Pons (tissue), 1 donor: ENCODE measurements at regions not wholly inside any gene's neighbourhood (a gene's known extent, or its start where the extent isn't known, plus 50 kb on each side); places are given as distances from the start of the nearest gene placed in this dataset.

ENCODE experiments used
- DNase-seq: peaks from one replicate; pipeline ENCODE4 v3.0.0-alpha.2; 2016; ENCODE audit warnings: low spot score

DNA sequence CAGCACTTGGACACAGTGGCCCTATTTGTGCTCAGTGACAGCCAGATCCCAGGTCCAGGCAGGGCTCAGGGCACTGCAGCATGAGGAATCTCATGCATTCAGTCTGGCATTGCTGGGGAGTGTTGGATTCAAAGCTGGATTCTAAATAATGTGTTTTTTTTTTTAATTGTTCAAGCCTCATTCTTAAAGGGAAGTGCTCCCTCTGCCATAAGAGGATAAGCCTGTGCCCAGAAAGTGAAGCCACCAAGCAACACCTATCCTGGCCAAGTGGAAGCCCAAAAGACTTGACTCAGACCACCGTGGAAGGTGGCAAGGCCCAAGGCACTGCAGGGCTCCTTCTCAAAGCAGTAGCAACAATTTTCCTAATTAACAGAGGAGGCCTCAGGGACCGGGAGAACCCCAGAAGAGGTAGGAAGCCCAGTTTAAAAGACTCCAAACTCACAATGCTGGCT lies 135.6 kb downstream of the ACTL7B start:
- DNase-seq, result peak; percentile 28

GRCh38 chr9:108710424-108710823 lies 145.4 kb downstream of the ACTL7B start:
- DNase-seq, result no peak

- DNase-seq, result no peak
These were observed 145.8 kb downstream of the ACTL7B start for GRCh38 chr9:108709997-108710396.

DNA sequence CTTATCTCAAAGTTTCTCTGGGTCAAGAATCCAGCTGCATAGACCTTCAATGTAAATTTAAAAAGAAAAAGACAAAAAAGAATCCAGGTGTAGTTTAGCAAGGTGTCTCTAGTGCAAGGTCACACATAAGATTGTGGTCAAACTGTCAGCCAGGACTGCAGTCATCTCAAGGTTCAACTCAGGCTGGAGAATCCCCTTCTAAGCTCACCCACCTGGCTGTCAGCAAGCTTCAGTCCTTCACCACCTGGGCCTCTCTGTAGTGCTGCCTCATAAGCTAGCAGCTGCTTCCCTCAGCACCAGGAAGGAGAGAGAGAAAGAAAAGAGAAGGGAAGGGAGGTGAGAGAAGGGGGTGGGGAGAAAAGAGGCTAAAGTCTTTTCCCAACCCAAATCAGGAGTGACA lies 146.7 kb downstream of the ACTL7B start:
- DNase-seq, result no peak

- peak; percentile 65 for DNase-seq
These were observed 147.3 kb downstream of the ACTL7B start for GRCh38 chr9:108708448-108708847.

DNA sequence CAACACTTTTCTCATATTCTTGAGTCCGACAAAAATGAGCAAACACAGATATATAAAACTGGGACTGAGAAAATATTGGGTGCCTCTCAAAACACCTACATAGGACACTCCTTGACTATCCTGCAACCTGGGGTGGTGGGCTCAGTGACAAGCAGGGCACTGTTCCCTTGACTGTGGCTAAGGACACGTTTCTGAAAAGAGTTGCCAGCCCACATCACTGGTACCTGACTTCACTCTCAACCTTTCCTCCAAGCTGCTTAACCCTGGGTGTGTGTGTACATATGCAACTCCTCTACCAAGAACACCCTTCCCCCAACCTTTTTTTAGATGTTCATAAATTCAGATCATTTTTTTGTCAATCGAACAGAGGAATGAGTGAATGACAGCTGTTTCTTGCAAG lies 148.7 kb downstream of the ACTL7B start:
- no peak for DNase-seq

DNA sequence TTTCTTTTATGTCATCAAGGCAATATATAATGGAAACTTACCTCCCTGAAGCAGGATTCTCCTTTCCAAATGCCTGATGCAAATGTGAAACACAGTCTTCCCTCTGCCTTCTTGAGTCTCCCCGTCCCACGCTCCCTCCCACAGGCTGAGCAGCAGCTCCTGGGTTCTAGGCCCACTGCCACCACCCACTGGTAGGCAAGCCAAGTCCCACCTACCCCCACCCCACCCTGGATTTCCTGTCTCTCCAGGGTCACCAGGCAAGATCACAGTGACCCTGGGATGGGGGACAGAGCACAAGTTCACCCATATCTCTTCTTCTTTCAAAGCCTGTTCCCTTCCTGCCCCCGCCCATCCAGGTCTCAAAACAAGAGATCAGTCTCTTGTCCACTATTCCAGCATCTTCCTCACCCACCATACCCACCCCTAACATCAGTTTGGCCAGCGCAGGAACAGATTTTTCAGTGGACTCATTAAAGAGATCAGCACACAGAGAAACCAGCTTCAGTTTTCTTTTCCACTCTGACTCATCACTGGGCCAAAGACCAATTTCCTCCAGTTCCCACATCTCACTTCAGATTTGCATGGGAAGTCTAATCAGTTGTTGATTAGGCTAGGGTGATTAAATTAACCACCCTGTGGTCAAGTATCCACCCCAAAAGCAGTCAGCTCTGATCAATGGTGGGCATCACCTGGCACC lies 151.5 kb downstream of the ACTL7B start:
- no peak for DNase-seq

DNA sequence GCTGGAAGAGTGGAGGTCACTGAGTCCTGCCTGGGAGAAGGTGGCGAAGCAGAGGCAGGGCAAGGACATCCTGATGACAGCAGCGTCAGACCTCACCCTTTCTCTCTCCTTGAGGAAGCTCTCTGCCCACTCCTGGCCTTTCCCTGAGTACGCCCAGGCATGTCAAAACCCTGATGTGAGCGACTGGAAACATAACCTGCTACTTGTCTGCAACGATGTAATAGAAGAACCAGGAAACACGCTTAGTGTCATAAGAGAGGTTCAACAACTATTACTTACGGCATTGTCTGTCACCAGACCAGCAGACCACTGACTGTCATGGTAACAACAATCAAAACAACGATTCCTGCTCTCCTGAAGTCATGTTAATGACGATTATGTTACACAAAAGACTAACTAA lies 152.4 kb downstream of the ACTL7B start:
- DNase-seq, result no peak

DNA sequence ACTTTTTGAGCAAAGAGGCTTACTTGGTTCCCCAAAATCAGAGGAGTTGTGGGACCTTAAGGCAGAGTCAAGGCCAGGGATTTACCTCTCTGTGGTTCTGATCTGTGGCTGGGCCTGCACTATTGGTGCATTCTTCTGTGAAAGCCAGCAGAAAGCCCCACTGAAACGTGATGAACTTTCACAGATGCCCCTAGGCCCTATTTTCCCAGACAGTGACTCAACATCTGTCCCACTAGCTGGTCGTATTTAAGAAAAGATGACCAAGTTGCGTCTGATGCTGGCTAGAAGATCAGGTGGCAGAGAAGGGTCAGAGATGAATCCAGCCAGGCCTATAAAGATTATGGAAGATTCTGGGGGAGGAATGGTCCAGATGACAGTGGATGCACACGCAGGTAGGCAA lies 153.1 kb downstream of the ACTL7B start:
- no peak for DNase-seq

GRCh38 chr9:108698801-108699200 lies 157.0 kb downstream of the ACTL7B start:
- no peak for DNase-seq

- no peak for DNase-seq
These were observed 157.6 kb downstream of the ACTL7B start for GRCh38 chr9:108698231-108698630.

DNA sequence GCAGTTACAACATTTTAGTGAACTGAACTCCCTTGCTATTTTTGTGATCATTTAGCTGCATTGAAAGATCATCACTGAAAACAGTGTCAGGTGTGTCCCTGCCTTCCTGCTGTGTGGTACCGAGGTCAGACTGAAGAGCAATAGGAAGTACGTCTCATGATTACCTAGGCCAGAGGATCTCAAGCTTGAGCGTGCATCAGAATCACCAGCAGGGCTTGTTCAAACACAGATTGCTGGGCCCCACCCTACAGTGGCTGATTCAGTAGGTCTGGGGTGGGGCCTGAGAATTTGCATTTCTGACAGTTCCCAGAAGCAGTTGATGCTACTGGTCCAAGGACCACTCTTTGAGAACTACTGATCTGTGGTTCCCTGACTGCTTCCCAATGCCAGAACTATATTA lies 159.6 kb downstream of the ACTL7B start:
- DNase-seq, result no peak

GRCh38 chr9:108694170-108694569 lies 161.6 kb downstream of the ACTL7B start:
- no peak for DNase-seq

DNA sequence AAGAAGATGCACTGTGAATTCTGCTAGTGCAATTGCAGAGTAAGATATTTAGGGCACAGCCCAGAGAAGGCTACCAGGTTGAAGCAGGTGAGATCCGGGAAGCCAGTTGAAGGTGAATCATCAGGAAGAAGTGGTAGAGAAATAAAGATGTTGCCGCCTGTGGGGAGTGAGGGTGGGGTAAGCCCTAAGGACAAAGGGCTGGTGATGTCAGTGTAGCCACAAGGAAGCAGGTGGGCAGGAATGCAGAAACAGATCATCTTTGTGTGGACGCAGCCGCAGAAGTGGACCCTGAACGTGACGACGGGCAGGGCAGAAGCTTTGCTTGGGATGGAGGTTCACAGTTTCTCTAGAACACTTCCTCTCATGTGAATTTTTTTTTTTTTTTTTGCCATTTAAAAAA lies 164.2 kb downstream of the ACTL7B start:
- DNase-seq, result no peak

GRCh38 chr9:108688676-108689075 lies 167.1 kb downstream of the ACTL7B start:
- DNase-seq, result no peak

DNA sequence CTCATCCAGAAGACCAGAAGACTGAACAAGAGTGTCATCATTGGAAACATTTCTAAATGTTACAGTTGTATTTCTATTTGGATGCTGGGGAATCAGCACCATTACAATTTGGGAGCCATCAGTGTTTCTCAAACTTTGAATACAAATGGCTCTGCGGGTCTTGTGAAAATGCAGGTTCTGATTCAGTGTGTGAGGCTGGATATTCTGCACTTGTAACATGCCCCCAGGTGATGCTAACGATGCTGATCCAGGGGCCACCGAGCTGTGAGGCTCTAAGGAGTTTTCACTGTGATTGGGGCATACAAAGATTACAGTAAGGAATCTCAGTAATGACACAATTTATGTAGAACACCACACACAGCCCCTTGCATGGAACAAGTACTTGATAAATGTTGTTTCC lies 167.7 kb downstream of the ACTL7B start:
- no peak for DNase-seq

- DNase-seq, result no peak
These were observed 168.5 kb downstream of the ACTL7B start for GRCh38 chr9:108687006-108687987.

- no peak for DNase-seq
These were observed 171.3 kb downstream of the ACTL7B start for GRCh38 chr9:108684288-108685025.

DNA sequence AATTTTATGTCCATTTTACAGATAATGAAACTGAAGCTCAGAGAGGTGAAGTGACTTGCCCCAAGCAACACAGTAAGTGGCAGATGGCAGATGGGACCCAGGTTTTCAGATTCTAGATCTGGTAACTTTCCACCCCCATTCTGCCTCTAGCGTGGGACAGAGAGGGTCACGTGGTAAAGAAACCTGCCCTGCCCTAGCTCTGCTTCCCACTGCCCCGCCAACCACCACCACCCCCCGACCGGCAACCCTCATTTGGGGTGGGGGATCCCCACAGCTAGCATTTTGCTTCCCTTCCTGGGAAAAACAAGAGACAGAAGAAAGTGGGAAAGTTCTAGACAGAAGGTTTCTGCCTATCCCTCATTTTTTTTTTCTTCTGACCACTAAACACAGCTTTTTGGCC lies 172.5 kb downstream of the ACTL7B start:
- no peak for DNase-seq

GRCh38 chr9:108681851-108682590 lies 173.8 kb downstream of the ACTL7B start:
- DNase-seq, result no peak

DNA sequence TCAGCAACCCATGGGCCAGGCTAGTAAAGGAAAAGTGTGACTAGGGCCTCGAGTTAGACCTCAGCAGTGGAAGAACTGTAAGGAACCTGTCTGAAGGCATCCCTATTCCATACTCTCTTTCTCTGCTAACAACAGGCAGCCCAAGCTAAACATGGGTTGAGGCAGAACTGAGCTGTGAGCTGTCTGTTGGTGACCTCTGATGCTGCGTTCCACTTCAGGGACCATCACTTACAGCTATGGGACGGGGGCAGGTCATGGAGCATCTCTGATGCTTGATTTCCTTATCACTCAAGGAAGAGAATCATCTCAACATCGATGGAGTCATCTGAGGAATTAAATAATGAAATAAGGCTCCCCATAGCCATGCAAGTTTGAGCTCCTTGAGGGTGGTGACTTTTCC lies 174.8 kb downstream of the ACTL7B start:
- DNase-seq, result no peak

- DNase-seq, result no peak
These were observed 178.0 kb downstream of the ACTL7B start for GRCh38 chr9:108677776-108678175.
